RWPE1 (cell line): ENCODE measurements at regions not wholly inside any gene's neighbourhood (a gene's known extent, or its start where the extent isn't known, plus 50 kb on each side); places are given as distances from the start of the nearest gene placed in this dataset.

Experiments
- CTCF ChIA-PET: fragments of 350-600 bp; sonication (Branson Sonifier 250); formaldehyde crosslinking; extraction: SDS; loops from one replicate; lab custom pipeline; 2021; lab: Yijun Ruan, JAX
- POLR2A ChIA-PET: fragments of 400-600 bp; formaldehyde crosslinking; extraction: SDS; loops from one replicate; lab custom pipeline; 2020; ENCODE audit warnings: antibody characterized with exemption; ENCODE audit not compliant: low non-redundant PET; lab: Yijun Ruan, JAX
- DNase-seq: peaks from one replicate; pipeline ENCODE4 v3.0.0; 2012; ENCODE audit warnings: low spot score
- H3K27ac ChIP-seq: fragments of 450-650 bp; 2 replicates; pipeline ENCODE4 v1.5.1; 2017
- TF ChIP-seq, protein P1 (sequence below): fragments of 450-650 bp; conservative IDR thresholded peaks from 2 replicates; pipeline ENCODE4 v1.5.1; 2017; ENCODE audit warnings: low read depth, mild to moderate bottlenecking

DNA sequence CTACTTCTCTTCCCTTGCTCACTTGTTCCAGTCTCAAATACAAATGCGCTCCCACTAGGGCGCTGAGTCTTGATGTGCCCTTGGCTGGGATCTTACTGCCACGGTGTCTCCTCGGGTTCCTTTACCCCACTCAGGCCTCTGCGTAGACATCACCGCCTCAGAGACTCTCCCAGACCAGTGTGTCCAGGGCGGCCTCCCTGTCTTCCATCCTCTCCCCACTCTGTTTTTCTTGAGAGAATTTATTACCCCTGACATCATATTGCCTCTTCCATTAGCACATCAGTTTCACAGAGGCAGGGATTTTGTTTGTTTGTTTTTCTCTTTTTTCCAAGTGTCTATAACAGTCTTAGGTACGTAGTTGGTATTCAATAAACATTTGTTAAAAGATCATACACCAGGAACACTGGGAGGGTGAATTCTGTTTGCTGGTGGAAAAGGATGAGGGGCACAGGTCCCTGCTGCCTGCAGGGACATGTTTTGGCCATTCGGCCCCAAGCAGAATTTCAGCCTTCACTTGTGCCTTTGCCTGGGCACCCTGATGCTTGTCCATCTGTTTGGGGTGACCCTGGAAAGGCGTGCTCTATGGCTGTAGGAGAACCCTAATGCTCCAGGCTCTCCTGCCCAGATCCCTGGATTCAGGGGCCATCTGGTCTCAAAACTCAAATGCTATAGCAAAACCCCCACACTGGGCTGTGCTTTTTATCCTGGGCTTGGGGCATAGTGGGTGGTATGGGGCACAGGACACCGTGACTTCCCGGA lies 55.0 kb downstream of the RPL37A start:
- peak overlapping the region; percentile 90 for H3K27ac ChIP-seq
- no peak for DNase-seq
- POLR2A ChIA-PET = no interaction called here
- CTCF ChIA-PET = no interaction called here
- TF ChIP-seq, protein P1, sequence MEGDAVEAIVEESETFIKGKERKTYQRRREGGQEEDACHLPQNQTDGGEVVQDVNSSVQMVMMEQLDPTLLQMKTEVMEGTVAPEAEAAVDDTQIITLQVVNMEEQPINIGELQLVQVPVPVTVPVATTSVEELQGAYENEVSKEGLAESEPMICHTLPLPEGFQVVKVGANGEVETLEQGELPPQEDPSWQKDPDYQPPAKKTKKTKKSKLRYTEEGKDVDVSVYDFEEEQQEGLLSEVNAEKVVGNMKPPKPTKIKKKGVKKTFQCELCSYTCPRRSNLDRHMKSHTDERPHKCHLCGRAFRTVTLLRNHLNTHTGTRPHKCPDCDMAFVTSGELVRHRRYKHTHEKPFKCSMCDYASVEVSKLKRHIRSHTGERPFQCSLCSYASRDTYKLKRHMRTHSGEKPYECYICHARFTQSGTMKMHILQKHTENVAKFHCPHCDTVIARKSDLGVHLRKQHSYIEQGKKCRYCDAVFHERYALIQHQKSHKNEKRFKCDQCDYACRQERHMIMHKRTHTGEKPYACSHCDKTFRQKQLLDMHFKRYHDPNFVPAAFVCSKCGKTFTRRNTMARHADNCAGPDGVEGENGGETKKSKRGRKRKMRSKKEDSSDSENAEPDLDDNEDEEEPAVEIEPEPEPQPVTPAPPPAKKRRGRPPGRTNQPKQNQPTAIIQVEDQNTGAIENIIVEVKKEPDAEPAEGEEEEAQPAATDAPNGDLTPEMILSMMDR = no peak

DNA sequence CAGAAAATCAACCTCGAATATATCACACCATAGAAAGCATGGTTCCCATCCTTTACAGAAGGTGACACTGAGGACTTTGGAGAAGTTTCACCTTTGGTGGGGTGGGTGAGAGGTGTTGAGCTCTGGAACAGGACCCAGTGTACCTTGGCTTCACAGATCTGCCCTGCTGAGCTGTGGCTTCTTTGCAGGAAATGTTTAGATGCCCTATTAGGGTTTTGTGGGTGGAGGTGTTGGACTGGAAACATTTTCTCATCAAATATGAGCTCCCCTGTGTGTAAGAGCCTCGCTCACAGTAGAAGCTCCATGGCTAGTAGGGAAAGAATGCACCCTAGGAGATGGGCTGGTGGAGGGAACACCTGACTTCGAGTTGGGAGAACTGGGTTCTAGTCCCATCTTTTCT lies 55.6 kb downstream of the RPL37A start:
- H3K27ac ChIP-seq = peak overlapping the region; percentile 90
- DNase-seq = no peak
- ChIA-PET POLR2A (no interaction called here), CTCF (no interaction called here)
- TF ChIP-seq, protein P1 = no peak

DNA sequence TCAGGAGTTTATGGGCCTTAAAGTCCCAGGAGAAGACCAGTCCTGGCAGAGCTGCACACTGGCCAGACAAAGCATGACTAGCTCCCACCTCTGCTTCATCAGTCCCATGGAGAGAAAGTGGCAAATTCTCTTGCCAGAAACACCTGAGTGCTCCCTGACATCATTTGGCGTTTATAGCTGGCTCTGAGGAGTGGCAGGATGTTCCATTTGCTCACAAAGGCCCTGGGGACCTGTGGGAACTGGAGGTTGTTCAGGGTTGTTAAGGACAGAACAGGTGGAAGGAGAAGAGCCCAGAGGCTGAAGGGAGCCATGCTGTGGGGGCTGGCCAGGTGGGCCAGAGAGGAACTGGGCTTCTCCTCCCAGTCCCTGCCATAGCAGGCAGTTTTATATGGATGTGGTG lies 56.1 kb downstream of the RPL37A start:
- DNase-seq = no peak
- CTCF ChIA-PET = interaction anchor here (0.6 kb wide), 1 partner anchor 916 kb away, joined by 7 read pairs; no protein-coding TSS in a partner anchor
- H3K27ac ChIP-seq = peak overlapping the region; percentile 90

DNA sequence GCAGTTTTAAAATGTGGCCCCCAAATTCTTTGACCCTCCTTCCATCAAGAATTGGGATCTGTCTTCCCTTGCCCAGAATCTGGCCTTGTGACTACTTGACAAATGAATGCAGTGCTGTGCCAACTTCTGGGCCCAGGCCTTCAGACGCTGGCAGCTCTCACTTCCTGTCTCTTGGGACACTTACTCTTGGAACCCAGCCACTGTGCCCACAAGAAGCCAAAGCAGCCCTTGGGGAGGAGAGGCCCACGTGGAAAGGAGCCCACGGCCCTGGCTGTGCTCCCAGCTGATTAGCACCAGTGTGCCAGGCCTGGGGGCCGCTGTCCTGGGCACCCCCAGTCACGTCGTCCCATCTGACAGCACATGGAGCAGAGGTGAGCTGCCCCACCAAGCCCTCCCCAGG lies 56.6 kb downstream of the RPL37A start:
- CTCF ChIA-PET = interaction anchor here (0.6 kb wide), 1 partner anchor 916 kb away, joined by 7 read pairs; no protein-coding TSS in a partner anchor
- TF ChIP-seq, protein P1 = no peak
- POLR2A ChIA-PET = no interaction called here

More for the DNA sequence above, 56.1 kb downstream of the RPL37A start:
- TF ChIP-seq, protein P1 = no peak
- POLR2A ChIA-PET = no interaction called here

DNA sequence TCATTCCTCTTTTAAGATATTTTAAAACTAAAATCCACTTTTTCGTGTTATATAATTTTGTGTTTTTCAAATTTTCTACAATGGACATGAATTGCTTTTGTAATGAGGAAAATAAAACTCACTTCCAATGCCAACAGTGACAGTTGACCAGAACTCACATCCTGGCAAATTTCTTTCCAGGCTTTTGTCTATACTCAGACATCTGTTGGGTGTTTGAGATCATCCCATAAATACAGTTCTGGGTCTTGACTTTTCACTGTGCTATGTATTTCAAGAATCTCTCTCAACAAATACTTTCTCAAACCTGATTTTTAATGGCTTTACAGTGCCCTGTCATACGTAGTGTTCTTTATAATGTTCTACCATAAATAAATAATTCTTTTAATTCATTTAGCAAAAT lies 57.6 kb downstream of the RPL37A start:
- no peak for DNase-seq
- ChIA-PET POLR2A (interaction anchor here (0.6 kb wide), 1 partner anchor 351 kb away, joined by 6 read pairs; no protein-coding TSS in a partner anchor), CTCF (no interaction called here)
- TF ChIP-seq, protein P1 = no peak
- peak overlapping the region; percentile 90; the same call in 1 of the 2 replicates for H3K27ac ChIP-seq

More for the DNA sequence above, 56.6 kb downstream of the RPL37A start:
- DNase-seq = peak; percentile 18
- H3K27ac ChIP-seq = peak overlapping the region; percentile 90

DNA sequence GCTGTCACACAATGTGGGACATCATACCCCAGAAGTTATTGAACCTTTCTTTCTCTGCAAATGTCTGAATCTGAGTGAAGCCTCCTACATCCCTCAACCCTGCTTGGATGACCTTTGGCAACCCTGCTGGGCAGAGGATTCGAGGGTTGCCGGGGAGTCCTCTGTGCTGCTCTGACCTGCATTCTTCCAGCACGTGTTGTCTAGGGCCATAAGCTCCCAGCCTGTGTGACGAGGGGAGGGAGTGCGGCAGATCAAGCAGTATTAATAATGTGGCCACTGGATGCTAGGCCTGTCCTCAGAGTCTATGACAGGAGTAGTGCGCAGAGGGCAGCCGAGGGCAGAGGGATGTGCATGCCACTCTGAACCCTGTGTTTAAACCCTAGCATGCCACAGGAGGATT lies 58.8 kb downstream of the RPL37A start:
- DNase-seq = no peak
- ChIA-PET CTCF (no interaction called here), POLR2A (no interaction called here)
- no peak overlapping the region for H3K27ac ChIP-seq
- TF ChIP-seq, protein P1 = no peak
